ENCODE measurements at regions not wholly inside any gene's neighbourhood (a gene's known extent, or its start where the extent isn't known, plus 50 kb on each side); places are given as distances from the start of the nearest gene placed in this dataset.

DNA sequence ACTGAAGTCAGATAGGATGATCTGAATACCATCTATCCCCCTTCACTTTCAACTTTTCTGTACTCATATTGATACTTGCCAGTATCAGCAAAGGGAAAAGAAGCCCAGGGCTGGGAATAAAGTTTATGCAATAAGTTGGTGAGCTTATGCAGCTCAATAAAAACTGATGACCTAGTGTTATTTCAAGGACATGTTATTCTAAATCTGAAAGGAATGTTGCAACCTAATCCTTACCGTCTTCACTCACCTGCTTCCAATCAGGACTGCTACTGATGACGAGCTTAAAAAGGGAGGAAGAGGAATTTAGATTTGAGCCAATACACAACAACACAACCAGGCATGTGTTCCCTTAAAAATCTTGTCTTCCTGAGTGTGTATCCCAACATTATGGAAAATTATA lies 419.9 kb downstream of the SPRY1 start:
- TF ChIP-seq POLR2A (IDR thresholded peaks at IDR 0.05) = no peak
- TF ChIP-seq, protein P1, sequence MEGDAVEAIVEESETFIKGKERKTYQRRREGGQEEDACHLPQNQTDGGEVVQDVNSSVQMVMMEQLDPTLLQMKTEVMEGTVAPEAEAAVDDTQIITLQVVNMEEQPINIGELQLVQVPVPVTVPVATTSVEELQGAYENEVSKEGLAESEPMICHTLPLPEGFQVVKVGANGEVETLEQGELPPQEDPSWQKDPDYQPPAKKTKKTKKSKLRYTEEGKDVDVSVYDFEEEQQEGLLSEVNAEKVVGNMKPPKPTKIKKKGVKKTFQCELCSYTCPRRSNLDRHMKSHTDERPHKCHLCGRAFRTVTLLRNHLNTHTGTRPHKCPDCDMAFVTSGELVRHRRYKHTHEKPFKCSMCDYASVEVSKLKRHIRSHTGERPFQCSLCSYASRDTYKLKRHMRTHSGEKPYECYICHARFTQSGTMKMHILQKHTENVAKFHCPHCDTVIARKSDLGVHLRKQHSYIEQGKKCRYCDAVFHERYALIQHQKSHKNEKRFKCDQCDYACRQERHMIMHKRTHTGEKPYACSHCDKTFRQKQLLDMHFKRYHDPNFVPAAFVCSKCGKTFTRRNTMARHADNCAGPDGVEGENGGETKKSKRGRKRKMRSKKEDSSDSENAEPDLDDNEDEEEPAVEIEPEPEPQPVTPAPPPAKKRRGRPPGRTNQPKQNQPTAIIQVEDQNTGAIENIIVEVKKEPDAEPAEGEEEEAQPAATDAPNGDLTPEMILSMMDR (IDR thresholded peaks at IDR 0.05) = no peak
